GM10248 (cell line): ENCODE measurements at regions not wholly inside any gene's neighbourhood (a gene's known extent, or its start where the extent isn't known, plus 50 kb on each side); places are given as distances from the start of the nearest gene placed in this dataset.

ENCODE experiments used
- CTCF ChIA-PET: fragments of 300-600 bp; sonication (Branson Sonifier 250); formaldehyde crosslinking; extraction: SDS; loops from one replicate; lab custom pipeline; 2021; ENCODE audit warnings: antibody characterized with exemption; lab: Yijun Ruan, JAX
- POLR2A ChIA-PET: fragments of 350-650 bp; sonication (Branson Sonifier 250); formaldehyde crosslinking; extraction: SDS; loops from one replicate; lab custom pipeline; 2020; ENCODE audit warnings: antibody characterized with exemption; lab: Yijun Ruan, JAX
- DNase-seq: peaks from one replicate; pipeline ENCODE4 v3.0.0; 2012; ENCODE audit errors: extremely low spot score
- CTCF ChIP-seq: IDR thresholded peaks from 2 replicates; pipeline ENCODE4 v1.5.1; 2012; ENCODE audit warnings: mild to moderate bottlenecking, low read depth; ENCODE audit errors: extremely low read depth, missing control alignments, control extremely low read depth

GRCh38 chr12:107360482-107360881, 267.1 kb upstream of the CRY1 start:
- ChIA-PET CTCF (no interaction called here), POLR2A (no interaction called here)
- TF ChIP-seq CTCF = no peak
- no peak for DNase-seq

- no peak for TF ChIP-seq CTCF
- ChIA-PET CTCF (interaction anchor here (1.0 kb wide), 1 partner anchor 33 kb away, joined by 3 read pairs; no protein-coding TSS in a partner anchor), POLR2A (no interaction called here)
- no peak for DNase-seq
Observed at GRCh38 chr12:107361970-107362369, 268.6 kb upstream of the CRY1 start.

- ChIA-PET POLR2A (no interaction called here), CTCF (no interaction called here)
- no peak for TF ChIP-seq CTCF
- DNase-seq = no peak
Observed at GRCh38 chr12:107362960-107363359, 269.6 kb upstream of the CRY1 start.

- no peak for TF ChIP-seq CTCF
- POLR2A ChIA-PET = no interaction called here
- CTCF ChIA-PET = no interaction called here
- DNase-seq = no peak
Observed at GRCh38 chr12:107364875-107365518, 271.6 kb upstream of the CRY1 start.

- ChIA-PET CTCF (no interaction called here), POLR2A (no interaction called here)
- no peak for TF ChIP-seq CTCF
Observed at GRCh38 chr12:107365703-107366102, 272.4 kb upstream of the CRY1 start.

GRCh38 chr12:107366322-107366721, 273.0 kb upstream of the CRY1 start:
- POLR2A ChIA-PET = no interaction called here
- no peak for TF ChIP-seq CTCF
- CTCF ChIA-PET = no interaction called here
- no peak for DNase-seq

More at GRCh38 chr12:107365703-107366102, 272.4 kb upstream of the CRY1 start:
- DNase-seq = no peak

GRCh38 chr12:107368586-107368985, 275.2 kb upstream of the CRY1 start:
- TF ChIP-seq CTCF = no peak
- POLR2A ChIA-PET = no interaction called here

More at GRCh38 chr12:107368586-107368985, 275.2 kb upstream of the CRY1 start:
- CTCF ChIA-PET = no interaction called here
- no peak for DNase-seq
